SH-SY5Y (cell line): ENCODE measurements at regions not wholly inside any gene's neighbourhood (a gene's known extent, or its start where the extent isn't known, plus 50 kb on each side); places are given as distances from the start of the nearest gene placed in this dataset.

Experiments
- GATA2 ChIP-seq: IDR thresholded peaks from 2 replicates; pipeline ENCODE4 v1.6.1; 2011; ENCODE audit warnings: mild to moderate bottlenecking, low read depth, low read length
- GATA3 ChIP-seq: IDR thresholded peaks from 2 replicates; pipeline ENCODE4 v1.6.1; 2011; ENCODE audit warnings: low read depth, mild to moderate bottlenecking, low read length, moderate library complexity

DNA sequence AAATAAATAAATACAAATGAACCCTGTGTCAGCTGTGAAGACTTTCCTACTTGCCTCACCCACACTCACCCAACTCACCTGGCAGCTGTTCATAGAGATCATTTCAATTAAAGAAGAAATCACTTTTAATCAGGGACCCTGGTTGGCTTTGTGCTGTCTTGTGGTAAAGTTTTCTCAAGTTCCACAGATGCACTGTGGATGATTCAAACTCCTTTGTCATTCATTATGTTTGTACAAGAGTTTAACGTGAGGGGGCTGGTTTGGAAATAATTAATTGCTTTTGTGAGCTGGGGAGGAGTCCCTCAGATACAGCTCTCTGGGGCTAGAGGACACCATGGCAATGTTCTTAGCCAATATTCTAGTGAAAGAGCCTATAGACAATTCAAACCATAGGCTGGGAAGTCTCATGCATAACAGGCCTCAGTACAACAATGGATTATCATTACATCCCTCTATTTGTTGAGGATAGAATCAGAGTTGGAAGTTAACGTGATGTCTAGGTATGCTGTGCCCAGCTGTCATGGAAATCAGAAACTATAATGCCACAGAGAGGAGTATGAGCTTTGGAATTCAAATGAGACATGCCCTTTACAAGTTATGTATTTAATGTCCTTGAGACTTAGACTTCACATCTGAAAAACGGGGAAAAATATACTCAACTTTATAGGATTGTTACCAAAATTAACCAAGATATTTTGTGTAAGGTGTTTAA lies 698.5 kb downstream of the KCNA4 start:
- TF ChIP-seq GATA2 = no peak
- TF ChIP-seq GATA3 = no peak

DNA sequence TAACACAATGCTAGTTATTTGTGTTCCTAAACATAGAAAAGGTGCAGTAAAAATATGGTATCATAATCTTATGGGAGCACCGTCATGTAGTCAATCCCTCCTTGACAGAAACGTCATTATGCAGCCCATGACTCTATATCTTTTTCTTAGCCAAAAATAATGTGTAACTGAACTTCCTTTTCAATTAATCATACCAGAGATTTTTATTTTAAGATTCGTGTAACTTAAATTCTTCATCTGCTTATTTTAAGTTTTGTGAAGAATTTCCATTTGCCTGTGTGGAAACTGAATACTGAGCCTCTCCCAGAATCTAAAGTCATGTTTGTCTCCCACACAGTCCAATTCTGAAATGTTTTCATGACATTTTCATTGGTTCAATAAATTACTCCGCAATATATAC lies 699.1 kb downstream of the KCNA4 start:
- TF ChIP-seq GATA3 = no peak
- TF ChIP-seq GATA2 = no peak

DNA sequence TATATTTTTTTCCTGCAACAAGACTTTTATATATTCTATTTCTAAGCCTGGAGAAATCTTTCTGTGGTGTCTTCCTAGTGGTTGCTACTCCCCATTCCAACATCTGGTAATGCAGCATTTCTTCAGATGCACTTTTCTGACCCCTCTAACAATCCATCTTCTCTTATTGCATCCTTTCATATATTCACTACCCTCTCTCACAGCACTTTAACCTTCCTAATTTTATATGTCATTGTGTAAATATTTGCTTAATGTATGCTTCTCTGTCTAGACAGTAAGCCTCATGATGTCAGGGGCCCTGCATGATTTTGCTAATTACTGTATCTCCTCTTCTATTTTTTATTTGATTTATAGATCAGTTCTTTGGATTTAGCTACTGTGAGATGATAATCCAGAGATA lies 701.6 kb downstream of the KCNA4 start:
- TF ChIP-seq GATA3 = no peak
- TF ChIP-seq GATA2 = no peak

GRCh38 chr11:29314211-29314610 lies 702.6 kb downstream of the KCNA4 start:
- TF ChIP-seq GATA3 = no peak
- no peak for TF ChIP-seq GATA2

DNA sequence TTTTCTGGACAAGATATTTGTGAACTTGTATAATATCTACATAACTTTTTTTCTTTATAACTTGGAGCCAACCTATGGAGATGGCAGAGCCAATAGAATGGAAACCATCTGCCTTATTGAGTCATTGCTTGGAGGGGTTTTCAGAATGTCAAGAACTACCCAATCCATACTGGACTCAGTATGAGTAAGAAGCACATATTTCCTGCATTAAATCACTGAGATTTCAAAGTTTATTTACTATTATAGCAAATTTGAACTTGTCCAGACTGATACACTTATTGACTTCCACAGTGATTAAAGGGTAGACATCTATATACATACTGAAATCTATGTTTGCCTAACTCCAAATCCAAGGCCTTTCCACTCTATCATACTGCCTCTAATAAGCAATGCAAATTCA lies 704.0 kb downstream of the KCNA4 start:
- TF ChIP-seq GATA3 (no peak), GATA2 (no peak)

- TF ChIP-seq GATA3 (no peak), GATA2 (no peak)
These were observed 706.0 kb downstream of the KCNA4 start for GRCh38 chr11:29310725-29311342.

DNA sequence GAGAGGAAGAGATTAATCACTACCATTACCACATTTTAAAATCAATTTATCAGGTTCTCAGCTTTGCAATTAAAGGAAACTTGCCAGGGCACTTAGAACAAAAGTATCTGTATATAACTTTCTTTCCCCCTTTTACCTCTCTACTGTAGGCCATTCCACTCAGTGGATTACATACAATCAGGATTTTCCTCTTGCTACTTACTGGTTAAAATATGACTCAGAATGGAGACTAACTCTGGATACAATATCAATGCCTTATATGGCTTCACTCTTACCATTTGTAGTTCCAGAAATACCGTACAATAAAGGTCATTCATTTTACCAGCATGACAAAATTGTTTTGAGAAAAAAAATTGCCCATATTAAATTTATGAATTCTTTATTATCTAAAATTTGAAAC lies 706.8 kb downstream of the KCNA4 start:
- TF ChIP-seq GATA3 = no peak
- TF ChIP-seq GATA2 = no peak

DNA sequence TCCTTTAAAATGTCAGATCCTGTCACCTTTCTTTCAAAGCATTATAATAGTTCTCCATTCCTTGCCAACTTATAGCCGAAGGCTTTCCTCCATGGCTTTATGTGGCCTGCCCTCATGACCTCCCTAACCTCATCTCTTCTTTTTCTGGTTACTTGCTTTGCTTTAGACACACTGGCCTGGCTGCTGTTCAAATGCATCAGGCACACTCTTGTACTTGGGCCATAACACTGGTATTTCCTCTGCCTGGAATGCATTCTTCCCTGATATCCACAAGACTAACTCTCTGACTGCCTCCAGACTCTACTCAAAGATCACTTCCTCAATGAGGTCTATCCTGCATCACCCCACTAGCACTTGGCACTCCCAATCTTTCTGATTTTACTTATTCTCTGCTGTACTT lies 710.3 kb downstream of the KCNA4 start:
- TF ChIP-seq GATA2 (no peak), GATA3 (no peak)

- no peak for TF ChIP-seq GATA3
These were observed 711.2 kb downstream of the KCNA4 start for GRCh38 chr11:29305456-29306232.

- TF ChIP-seq GATA2 (no peak), GATA3 (no peak)
These were observed 716.4 kb downstream of the KCNA4 start for GRCh38 chr11:29300420-29300819.

DNA sequence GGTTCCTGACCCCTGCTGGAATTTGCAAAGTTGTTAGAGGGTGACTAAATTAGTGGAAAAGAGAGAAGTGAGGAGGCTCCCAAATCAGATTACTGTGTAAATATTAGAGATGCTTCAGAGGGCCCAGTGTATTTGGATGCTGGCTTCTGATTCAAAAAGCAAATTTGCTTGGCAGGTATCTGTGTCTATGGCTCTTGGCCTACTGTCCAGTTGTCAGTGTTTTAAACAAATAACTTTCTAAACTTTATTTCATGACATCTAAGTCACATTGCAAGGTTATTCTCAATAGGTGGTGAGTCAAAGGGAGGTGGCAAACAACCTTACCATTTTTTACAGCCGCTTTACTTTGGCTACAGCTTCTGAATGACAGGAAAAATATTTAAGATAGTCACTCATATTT lies 720.1 kb downstream of the KCNA4 start:
- TF ChIP-seq GATA2 = no peak
- TF ChIP-seq GATA3 = no peak

DNA sequence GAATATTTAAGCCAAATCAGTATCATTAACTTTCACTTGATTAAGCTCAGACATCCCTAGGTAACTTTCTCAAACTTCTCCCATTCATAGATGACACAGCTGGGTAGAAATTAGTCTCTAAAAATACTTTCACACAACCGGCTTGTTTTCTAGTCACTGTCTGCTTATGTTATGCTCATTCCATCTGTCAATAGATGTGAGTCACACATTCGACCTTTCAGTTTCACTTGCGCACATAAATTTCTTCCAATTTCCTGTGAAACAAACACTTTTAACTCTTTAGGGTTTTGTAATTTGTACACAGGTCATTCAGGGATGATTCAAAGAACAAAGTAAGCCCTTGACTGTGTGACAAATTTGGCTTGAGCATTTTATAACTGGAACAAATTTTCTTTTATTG lies 723.0 kb downstream of the KCNA4 start:
- TF ChIP-seq GATA2 = no peak
- no peak for TF ChIP-seq GATA3

GRCh38 chr11:29282088-29282487 lies 734.7 kb downstream of the KCNA4 start:
- TF ChIP-seq GATA2 (no peak), GATA3 (no peak)

GRCh38 chr11:29281271-29281777 lies 735.5 kb downstream of the KCNA4 start:
- no peak for TF ChIP-seq GATA2
- TF ChIP-seq GATA3 = no peak

GRCh38 chr11:29280452-29280851 lies 736.4 kb downstream of the KCNA4 start:
- no peak for TF ChIP-seq GATA3
- TF ChIP-seq GATA2 = no peak

GRCh38 chr11:29279716-29280115 lies 737.1 kb downstream of the KCNA4 start:
- TF ChIP-seq GATA2 (no peak), GATA3 (no peak)
